ENCODE measurements at regions not wholly inside any gene's neighbourhood (a gene's known extent, or its start where the extent isn't known, plus 50 kb on each side); places are given as distances from the start of the nearest gene placed in this dataset.

DNA sequence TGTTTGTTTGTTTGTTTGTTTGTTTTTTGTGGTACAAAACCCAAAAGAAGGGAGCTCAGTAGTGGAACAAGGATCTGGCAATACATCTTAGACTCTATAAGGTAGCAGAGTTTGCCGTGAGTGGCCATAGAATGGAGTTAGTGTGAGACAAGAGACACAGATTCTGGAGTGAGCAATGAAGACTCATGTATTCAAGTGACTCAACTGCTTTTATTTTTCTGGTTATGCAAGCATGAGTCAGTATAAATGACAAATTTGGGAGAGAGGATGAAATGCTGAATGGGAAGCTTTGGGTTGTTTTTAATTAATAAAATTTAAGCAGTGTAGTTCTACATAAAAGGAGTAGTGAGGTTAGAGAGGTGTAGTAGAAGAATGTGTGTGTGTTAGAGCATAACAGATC, 143.6 kb upstream of the ANO5 start:
- H3K27me3 ChIP-seq (ENCODE audit: insufficient read depth, low read length, poor library complexity, severe bottlenecking), result no peaks in the 10 kb centered on the region
- H3K9me3 ChIP-seq (ENCODE audit: low read length), result peaks cover 4% of the 10 kb centered on the region
- CTCF ChIA-PET, result no interaction called here
- Mint-ChIP-seq H3K27ac (no peak overlapping the region), H3K4me1 (no peaks in the 10 kb centered on the region), H3K9me3 (peaks cover 5 to 32% (median 11%) of the 10 kb centered on the region in 5 donors), H3K27me3 (no peaks in the 10 kb centered on the region), H3K4me3 (no peak overlapping the region), H3K36me3 (no peaks in the 10 kb centered on the region)
- H3K36me3 ChIP-seq (ENCODE audit: insufficient read depth, low read length), result no peaks in the 10 kb centered on the region
- no peak overlapping the region for H3K27ac ChIP-seq (ENCODE audit: low read depth, low read length)
- POLR2A ChIA-PET, result no interaction called here
- H3K4me3 ChIP-seq (ENCODE audit: low read length), result no peak overlapping the region
- H3K4me1 ChIP-seq (ENCODE audit: insufficient read depth, low read length), result no peaks in the 10 kb centered on the region
- DNase-seq, result no peak

DNA sequence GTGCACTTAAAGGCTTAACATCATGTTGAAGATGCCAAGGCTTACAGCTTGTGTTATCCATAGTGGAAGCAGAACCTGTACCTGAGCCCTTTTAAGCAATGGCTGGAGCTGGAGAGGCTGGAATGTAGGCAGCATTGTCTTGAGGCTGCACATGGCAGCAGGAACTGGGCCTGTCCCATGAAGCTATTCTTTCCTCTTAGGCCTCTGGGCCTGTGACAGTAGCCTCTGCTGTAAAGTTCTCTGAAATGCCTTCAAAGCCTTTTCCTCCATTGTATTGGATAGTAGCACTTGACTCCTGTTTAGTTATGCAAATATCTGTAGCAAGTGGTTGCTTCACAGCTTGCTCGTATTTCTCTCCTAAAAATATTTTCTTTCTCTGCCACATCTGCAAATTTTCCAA, 127.4 kb upstream of the ANO5 start:
- no peaks in the 10 kb centered on the region for H3K27me3 Mint-ChIP-seq
- DNase-seq, result no peak
- Histone ChIP-seq H3K27ac (ENCODE audit: low read depth, low read length) (no peak overlapping the region), H3K27me3 (ENCODE audit: insufficient read depth, low read length, poor library complexity, severe bottlenecking) (no peaks in the 10 kb centered on the region), H3K4me3 (ENCODE audit: low read length) (no peak overlapping the region), H3K36me3 (ENCODE audit: insufficient read depth, low read length) (no peaks in the 10 kb centered on the region), H3K4me1 (ENCODE audit: insufficient read depth, low read length) (no peaks in the 10 kb centered on the region), H3K9me3 (ENCODE audit: low read length) (no peaks in the 10 kb centered on the region)
- POLR2A ChIA-PET, result no interaction called here
- no peaks in the 10 kb centered on the region for H3K36me3 Mint-ChIP-seq
- H3K4me1 Mint-ChIP-seq, result no peaks in the 10 kb centered on the region
- peaks cover 8 to 39% (median 20%) of the 10 kb centered on the region in 5 donors for H3K9me3 Mint-ChIP-seq
- no peak overlapping the region for H3K27ac Mint-ChIP-seq
- H3K4me3 Mint-ChIP-seq, result no peak overlapping the region
- CTCF ChIA-PET, result no interaction called here

- Histone ChIP-seq H3K9me3 (ENCODE audit: low read length) (no peaks in the 10 kb centered on the region), H3K4me1 (ENCODE audit: insufficient read depth, low read length) (no peaks in the 10 kb centered on the region), H3K4me3 (ENCODE audit: low read length) (no peak overlapping the region), H3K27me3 (ENCODE audit: insufficient read depth, low read length, poor library complexity, severe bottlenecking) (no peaks in the 10 kb centered on the region), H3K27ac (ENCODE audit: low read depth, low read length) (no peak overlapping the region), H3K36me3 (ENCODE audit: insufficient read depth, low read length) (no peaks in the 10 kb centered on the region)
- DNase-seq, result no peak
- peaks cover 9 to 45% (median 17%) of the 10 kb centered on the region in 5 donors for H3K9me3 Mint-ChIP-seq
- no peaks in the 10 kb centered on the region for H3K4me1 Mint-ChIP-seq
- no peak overlapping the region for H3K4me3 Mint-ChIP-seq
- no peaks in the 10 kb centered on the region for H3K27me3 Mint-ChIP-seq
- no peak overlapping the region for H3K27ac Mint-ChIP-seq
- CTCF ChIA-PET, result no interaction called here
- H3K36me3 Mint-ChIP-seq, result no peaks in the 10 kb centered on the region
- POLR2A ChIA-PET, result no interaction called here
Measured at GRCh38 chr11:22069844-22070243, 123.0 kb upstream of the ANO5 start.

GRCh38 chr11:22076271-22076930, 116.5 kb upstream of the ANO5 start:
- Histone ChIP-seq H3K4me3 (ENCODE audit: low read length) (no peak overlapping the region), H3K4me1 (ENCODE audit: insufficient read depth, low read length) (no peaks in the 10 kb centered on the region), H3K36me3 (ENCODE audit: insufficient read depth, low read length) (no peaks in the 10 kb centered on the region), H3K27ac (ENCODE audit: low read depth, low read length) (no peak overlapping the region), H3K27me3 (ENCODE audit: insufficient read depth, low read length, poor library complexity, severe bottlenecking) (no peaks in the 10 kb centered on the region), H3K9me3 (ENCODE audit: low read length) (no peaks in the 10 kb centered on the region)
- ChIA-PET CTCF (no interaction called here), POLR2A (no interaction called here)
- peaks cover 5 to 44% (median 6%) of the 10 kb centered on the region in 5 donors for H3K9me3 Mint-ChIP-seq
- H3K4me1 Mint-ChIP-seq, result no peaks in the 10 kb centered on the region
- DNase-seq, result no peak
- no peak overlapping the region for H3K27ac Mint-ChIP-seq
- no peaks in the 10 kb centered on the region for H3K27me3 Mint-ChIP-seq
- H3K36me3 Mint-ChIP-seq, result no peaks in the 10 kb centered on the region
- no peak overlapping the region for H3K4me3 Mint-ChIP-seq

GRCh38 chr11:22078063-22078462, 114.8 kb upstream of the ANO5 start:
- Mint-ChIP-seq H3K4me1 (no peaks in the 10 kb centered on the region), H3K27ac (no peak overlapping the region), H3K9me3 (peaks cover 5 to 53% (median 6%) of the 10 kb centered on the region in 5 donors), H3K36me3 (no peaks in the 10 kb centered on the region), H3K27me3 (no peaks in the 10 kb centered on the region), H3K4me3 (no peak overlapping the region)
- no peaks in the 10 kb centered on the region for H3K4me1 ChIP-seq (ENCODE audit: insufficient read depth, low read length)
- no peaks in the 10 kb centered on the region for H3K27me3 ChIP-seq (ENCODE audit: insufficient read depth, low read length, poor library complexity, severe bottlenecking)
- no peak for DNase-seq
- no peaks in the 10 kb centered on the region for H3K9me3 ChIP-seq (ENCODE audit: low read length)
- CTCF ChIA-PET, result no interaction called here
- no peak overlapping the region for H3K27ac ChIP-seq (ENCODE audit: low read depth, low read length)
- no peaks in the 10 kb centered on the region for H3K36me3 ChIP-seq (ENCODE audit: insufficient read depth, low read length)
- no peak overlapping the region for H3K4me3 ChIP-seq (ENCODE audit: low read length)
- POLR2A ChIA-PET, result no interaction called here

DNA sequence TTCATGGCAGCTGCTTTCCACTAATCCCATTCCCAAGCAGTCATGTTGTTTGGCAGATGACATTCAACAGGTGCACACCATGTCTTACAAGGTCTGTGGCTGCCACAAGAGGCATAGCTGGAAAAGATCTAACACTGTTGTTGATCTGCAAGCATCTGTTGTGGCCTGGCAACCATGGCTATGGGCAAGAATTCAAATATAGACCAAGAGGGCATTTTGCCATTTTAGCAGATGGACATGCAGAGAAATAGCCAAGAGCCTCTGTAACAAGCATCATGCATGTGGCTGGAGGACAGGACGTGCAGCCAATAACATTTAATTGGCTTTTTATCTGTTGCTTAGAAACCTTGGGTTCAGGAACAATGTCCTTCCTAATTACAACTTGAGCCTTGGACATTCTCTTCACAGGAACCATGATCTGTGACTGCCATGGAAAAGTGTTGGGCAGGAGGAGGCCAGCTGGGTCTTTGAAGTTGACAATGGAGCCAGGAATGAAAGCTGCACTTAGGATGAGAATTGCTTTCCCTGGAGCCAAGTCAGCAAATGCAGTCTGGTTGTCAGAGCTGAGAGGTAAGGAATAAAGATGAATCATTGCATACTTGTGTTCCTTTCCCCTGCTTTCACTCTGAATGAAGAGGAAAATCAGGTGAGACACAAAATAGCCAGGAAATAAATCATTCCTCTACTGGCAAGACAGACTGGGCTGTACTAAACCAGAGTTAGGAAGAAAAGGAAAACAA, 113.6 kb upstream of the ANO5 start:
- no peak overlapping the region for H3K4me3 Mint-ChIP-seq

DNA sequence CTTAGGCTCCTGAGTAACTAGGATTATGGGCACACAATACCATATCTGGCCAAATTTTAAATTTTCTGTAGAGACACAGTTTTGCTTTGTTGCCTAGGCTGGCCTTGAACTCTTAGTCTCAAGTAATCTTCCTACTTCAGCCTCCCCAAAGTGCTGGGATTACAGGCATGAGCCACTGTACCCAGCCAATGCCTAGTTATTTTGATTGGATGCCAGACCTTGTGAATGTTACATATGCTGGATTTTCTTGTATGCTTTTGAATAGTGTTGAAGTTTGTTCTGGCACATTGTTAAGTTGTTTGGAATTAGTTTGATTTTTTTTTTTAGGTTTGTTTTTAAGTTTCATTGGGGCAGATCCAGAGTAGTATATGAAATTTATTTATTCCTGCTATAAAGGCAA, 110.7 kb upstream of the ANO5 start:
- no peaks in the 10 kb centered on the region for H3K27me3 ChIP-seq (ENCODE audit: insufficient read depth, low read length, poor library complexity, severe bottlenecking)
- Mint-ChIP-seq H3K27ac (no peak overlapping the region), H3K4me3 (no peak overlapping the region), H3K4me1 (no peaks in the 10 kb centered on the region), H3K36me3 (no peaks in the 10 kb centered on the region), H3K9me3 (peaks cover 2 to 35% (median 5%) of the 10 kb centered on the region in 5 donors), H3K27me3 (no peaks in the 10 kb centered on the region)
- no peaks in the 10 kb centered on the region for H3K9me3 ChIP-seq (ENCODE audit: low read length)
- no peaks in the 10 kb centered on the region for H3K36me3 ChIP-seq (ENCODE audit: insufficient read depth, low read length)
- no peaks in the 10 kb centered on the region for H3K4me1 ChIP-seq (ENCODE audit: insufficient read depth, low read length)
- POLR2A ChIA-PET, result no interaction called here
- no peak for DNase-seq
- H3K27ac ChIP-seq (ENCODE audit: low read depth, low read length), result no peak overlapping the region
- H3K4me3 ChIP-seq (ENCODE audit: low read length), result no peak overlapping the region
- CTCF ChIA-PET, result no interaction called here

More for the DNA sequence above, 113.6 kb upstream of the ANO5 start:
- Mint-ChIP-seq H3K4me1 (no peaks in the 10 kb centered on the region), H3K9me3 (peaks cover 2 to 48% (median 5%) of the 10 kb centered on the region in 5 donors), H3K27ac (no peak overlapping the region), H3K36me3 (no peaks in the 10 kb centered on the region), H3K27me3 (no peaks in the 10 kb centered on the region)
- no peaks in the 10 kb centered on the region for H3K27me3 ChIP-seq (ENCODE audit: insufficient read depth, low read length, poor library complexity, severe bottlenecking)
- H3K9me3 ChIP-seq (ENCODE audit: low read length), result no peaks in the 10 kb centered on the region
- H3K27ac ChIP-seq (ENCODE audit: low read depth, low read length), result no peak overlapping the region
- H3K4me1 ChIP-seq (ENCODE audit: insufficient read depth, low read length), result no peaks in the 10 kb centered on the region
- POLR2A ChIA-PET, result no interaction called here
- DNase-seq, result no peak
- CTCF ChIA-PET, result no interaction called here
- H3K36me3 ChIP-seq (ENCODE audit: insufficient read depth, low read length), result no peaks in the 10 kb centered on the region
- H3K4me3 ChIP-seq (ENCODE audit: low read length), result no peak overlapping the region

DNA sequence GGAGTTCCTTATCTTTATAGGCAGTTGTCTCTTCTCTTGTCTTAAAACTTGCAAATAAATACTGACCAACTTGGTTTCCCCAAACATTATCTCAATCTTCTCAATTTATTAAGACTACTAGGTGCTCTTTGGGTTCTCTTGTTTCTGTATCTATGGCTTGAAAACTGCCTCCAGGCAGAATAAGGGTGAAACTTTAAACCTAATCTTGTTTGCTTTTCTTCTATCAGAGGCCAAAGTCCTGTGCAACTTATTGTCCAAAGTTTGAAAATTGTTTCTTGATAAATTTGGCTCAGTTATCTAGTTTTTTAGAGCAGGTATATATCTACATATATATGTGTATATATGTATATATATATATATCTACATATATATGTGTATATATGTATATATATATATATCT, 110.1 kb upstream of the ANO5 start:
- Mint-ChIP-seq H3K4me1 (no peaks in the 10 kb centered on the region), H3K4me3 (no peak overlapping the region), H3K36me3 (no peaks in the 10 kb centered on the region), H3K27me3 (no peaks in the 10 kb centered on the region), H3K9me3 (peaks cover 2 to 30% (median 3%) of the 10 kb centered on the region in 5 donors), H3K27ac (no peak overlapping the region)
- no peak overlapping the region for H3K4me3 ChIP-seq (ENCODE audit: low read length)
- no peaks in the 10 kb centered on the region for H3K4me1 ChIP-seq (ENCODE audit: insufficient read depth, low read length)
- ChIA-PET CTCF (no interaction called here), POLR2A (no interaction called here)
- no peaks in the 10 kb centered on the region for H3K36me3 ChIP-seq (ENCODE audit: insufficient read depth, low read length)
- no peak overlapping the region for H3K27ac ChIP-seq (ENCODE audit: low read depth, low read length)
- DNase-seq, result no peak
- H3K9me3 ChIP-seq (ENCODE audit: low read length), result no peaks in the 10 kb centered on the region
- no peaks in the 10 kb centered on the region for H3K27me3 ChIP-seq (ENCODE audit: insufficient read depth, low read length, poor library complexity, severe bottlenecking)

All from CD8-positive, alpha-beta memory T cell (primary cell).